Activated CD4-positive, alpha-beta T cell treated with anti-CD3 and anti-CD28 coated beads, Interleukin-2, amount 10 ng/mL, durations not matched to agents 7 days and 5 days (primary cell): ENCODE measurements at regions not wholly inside any gene's neighbourhood (a gene's known extent, or its start where the extent isn't known, plus 50 kb on each side); places are given as distances from the start of the nearest gene placed in this dataset.

ENCODE experiments used
- CTCF ChIA-PET: fragments of 350-600 bp; sonication (Branson Sonifier 250); formaldehyde crosslinking; loops from one replicate; lab custom pipeline; 2021; ENCODE audit warnings: antibody characterized with exemption; lab: Charles Lee
- POLR2A ChIA-PET: fragments of 350-600 bp; sonication (Branson Sonifier 250); formaldehyde crosslinking; loops from one replicate; lab custom pipeline; 2021; ENCODE audit warnings: antibody characterized with exemption; lab: Charles Lee
- DNase-seq: peaks from one replicate; pipeline ENCODE4 v3.0.0-alpha.2; 2020
- H3K27ac Mint-ChIP-seq: one replicate; pipeline ENCODE4 v1.8.0; 2021; ENCODE audit warnings: mild to moderate bottlenecking, moderate library complexity, mixed read lengths
- H3K27me3 Mint-ChIP-seq: one replicate; pipeline ENCODE4 v1.8.0; 2021; ENCODE audit warnings: mixed read lengths
- H3K36me3 Mint-ChIP-seq: one replicate; pipeline ENCODE4 v1.8.0; 2021; ENCODE audit warnings: low read depth, mixed read lengths
- H3K4me1 Mint-ChIP-seq: one replicate; pipeline ENCODE4 v1.8.0; 2021; ENCODE audit warnings: mixed read lengths
- H3K4me3 Mint-ChIP-seq: one replicate; pipeline ENCODE4 v1.8.0; 2021; ENCODE audit warnings: mild to moderate bottlenecking, moderate library complexity, mixed read lengths
- H3K9me3 Mint-ChIP-seq: one replicate; pipeline ENCODE4 v1.8.0; 2021; ENCODE audit warnings: mixed read lengths

DNA sequence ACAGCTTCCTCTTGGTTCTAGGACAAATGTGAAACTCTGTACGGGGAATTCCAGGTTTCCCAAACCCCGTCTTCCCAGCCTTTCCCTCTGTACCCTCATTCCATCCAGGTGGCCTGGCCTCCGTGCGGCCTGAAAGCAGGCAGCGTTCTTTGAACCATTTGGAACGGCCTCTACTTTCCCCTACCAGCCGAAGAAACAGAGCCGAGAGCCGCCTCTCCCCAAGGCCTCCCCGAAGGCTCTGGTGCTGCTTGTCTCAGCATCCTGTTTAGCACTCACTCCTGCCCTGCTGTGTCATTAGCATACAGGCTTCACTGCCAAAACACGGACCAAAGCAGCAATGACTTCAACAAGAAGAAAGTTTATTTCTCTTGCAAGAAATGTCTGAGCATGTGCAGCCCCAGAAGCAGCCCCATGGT lies 137.7 kb downstream of the HSD17B3 start:
- peaks cover 1% of the 10 kb centered on the region for H3K4me1 Mint-ChIP-seq
- H3K27me3 Mint-ChIP-seq: peaks cover 14% of the 10 kb centered on the region
- no peaks in the 10 kb centered on the region for H3K9me3 Mint-ChIP-seq
- no peak overlapping the region for H3K27ac Mint-ChIP-seq
- POLR2A ChIA-PET: no interaction called here
- no peak overlapping the region for H3K4me3 Mint-ChIP-seq
- H3K36me3 Mint-ChIP-seq: no peaks in the 10 kb centered on the region
- CTCF ChIA-PET: no interaction called here
- DNase-seq: no peak

- CTCF ChIA-PET: interaction anchor here (1.1 kb wide), 1 partner anchor 22 kb away, joined by 3 read pairs; no protein-coding TSS in a partner anchor
Observed at GRCh38 chr9:96163712-96164111, 138.3 kb downstream of the HSD17B3 start.

GRCh38 chr9:96163161-96163560 lies 138.8 kb downstream of the HSD17B3 start:
- POLR2A ChIA-PET: no interaction called here
- Mint-ChIP-seq H3K4me3 (no peak overlapping the region), H3K9me3 (no peaks in the 10 kb centered on the region), H3K27me3 (peaks cover 18% of the 10 kb centered on the region), H3K36me3 (no peaks in the 10 kb centered on the region), H3K4me1 (peaks cover 11% of the 10 kb centered on the region), H3K27ac (no peak overlapping the region)
- no peak for DNase-seq
- CTCF ChIA-PET: interaction anchor here (1.1 kb wide), 1 partner anchor 23 kb away, joined by 3 read pairs; no protein-coding TSS in a partner anchor

More at GRCh38 chr9:96163712-96164111, 138.3 kb downstream of the HSD17B3 start:
- DNase-seq: no peak
- Mint-ChIP-seq H3K27me3 (peaks cover 17% of the 10 kb centered on the region), H3K36me3 (no peaks in the 10 kb centered on the region), H3K9me3 (no peaks in the 10 kb centered on the region), H3K4me3 (no peak overlapping the region), H3K27ac (no peak overlapping the region), H3K4me1 (peaks cover 7% of the 10 kb centered on the region)
- POLR2A ChIA-PET: no interaction called here

- no peak overlapping the region for H3K27ac Mint-ChIP-seq
- H3K27me3 Mint-ChIP-seq: peaks cover 18% of the 10 kb centered on the region
- no peak for DNase-seq
- POLR2A ChIA-PET: no interaction called here
- CTCF ChIA-PET: no interaction called here
- peaks cover 16% of the 10 kb centered on the region for H3K4me1 Mint-ChIP-seq
- no peaks in the 10 kb centered on the region for H3K9me3 Mint-ChIP-seq
- no peaks in the 10 kb centered on the region for H3K36me3 Mint-ChIP-seq
- H3K4me3 Mint-ChIP-seq: no peak overlapping the region
Observed at GRCh38 chr9:96161819-96162218, 140.2 kb downstream of the HSD17B3 start.

DNA sequence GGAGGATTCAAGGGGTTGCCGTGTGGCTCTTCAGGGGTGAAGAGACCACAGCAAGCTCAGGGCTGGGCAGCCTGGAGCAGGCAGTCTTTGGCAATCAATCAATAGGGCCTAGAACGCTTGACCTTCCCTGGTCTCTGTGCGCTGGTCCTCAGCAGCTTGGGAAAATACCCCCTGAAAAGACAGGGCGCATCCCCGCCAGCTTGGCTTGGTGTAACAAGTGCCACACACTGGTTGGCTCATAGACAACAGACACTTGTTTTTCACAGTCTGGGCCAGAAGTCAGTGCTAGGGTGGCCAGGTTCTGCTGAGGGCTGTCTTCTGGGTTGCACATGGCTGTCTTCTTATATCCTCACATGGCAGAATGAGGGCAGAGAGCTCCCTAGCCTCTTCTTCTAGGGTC lies 141.1 kb downstream of the HSD17B3 start:
- H3K36me3 Mint-ChIP-seq: no peaks in the 10 kb centered on the region
- H3K27me3 Mint-ChIP-seq: peaks cover 21% of the 10 kb centered on the region
- no peak for DNase-seq
- H3K4me1 Mint-ChIP-seq: peaks cover 23% of the 10 kb centered on the region
- CTCF ChIA-PET: no interaction called here
- H3K9me3 Mint-ChIP-seq: no peaks in the 10 kb centered on the region
- H3K4me3 Mint-ChIP-seq: no peak overlapping the region
- POLR2A ChIA-PET: no interaction called here
- no peak overlapping the region for H3K27ac Mint-ChIP-seq

- DNase-seq: no peak
- H3K27ac Mint-ChIP-seq: no peak overlapping the region
- H3K36me3 Mint-ChIP-seq: no peaks in the 10 kb centered on the region
- H3K27me3 Mint-ChIP-seq: peaks cover 24% of the 10 kb centered on the region
- H3K4me1 Mint-ChIP-seq: peaks cover 23% of the 10 kb centered on the region
- no peak overlapping the region for H3K4me3 Mint-ChIP-seq
- CTCF ChIA-PET: no interaction called here
- POLR2A ChIA-PET: no interaction called here
- H3K9me3 Mint-ChIP-seq: no peaks in the 10 kb centered on the region
Observed at GRCh38 chr9:96160168-96160567, 141.8 kb downstream of the HSD17B3 start.

GRCh38 chr9:96159596-96159995 lies 142.4 kb downstream of the HSD17B3 start:
- ChIA-PET POLR2A (no interaction called here), CTCF (no interaction called here)
- H3K36me3 Mint-ChIP-seq: no peaks in the 10 kb centered on the region
- peaks cover 23% of the 10 kb centered on the region for H3K4me1 Mint-ChIP-seq
- H3K27me3 Mint-ChIP-seq: peaks cover 24% of the 10 kb centered on the region
- no peak overlapping the region for H3K4me3 Mint-ChIP-seq
- DNase-seq: no peak
- H3K27ac Mint-ChIP-seq: no peak overlapping the region
- no peaks in the 10 kb centered on the region for H3K9me3 Mint-ChIP-seq

GRCh38 chr9:96158909-96159575 lies 142.9 kb downstream of the HSD17B3 start:
- Mint-ChIP-seq H3K36me3 (no peaks in the 10 kb centered on the region), H3K4me1 (peaks cover 23% of the 10 kb centered on the region), H3K9me3 (no peaks in the 10 kb centered on the region), H3K27ac (no peak overlapping the region), H3K27me3 (peaks cover 24% of the 10 kb centered on the region), H3K4me3 (no peak overlapping the region)
- ChIA-PET POLR2A (interaction anchor here (0.7 kb wide), 1 partner anchor 82 kb away, joined by 3 read pairs; no protein-coding TSS in a partner anchor), CTCF (interaction anchor here (0.6 kb wide), 1 partner anchor 15 kb away, joined by 3 read pairs; no protein-coding TSS in a partner anchor)
- no peak for DNase-seq

- DNase-seq: no peak
- Mint-ChIP-seq H3K4me3 (no peak overlapping the region), H3K27ac (no peak overlapping the region), H3K36me3 (no peaks in the 10 kb centered on the region), H3K9me3 (no peaks in the 10 kb centered on the region), H3K4me1 (peaks cover 23% of the 10 kb centered on the region), H3K27me3 (peaks cover 24% of the 10 kb centered on the region)
- POLR2A ChIA-PET: no interaction called here
- CTCF ChIA-PET: interaction anchor here (0.6 kb wide), 1 partner anchor 19 kb away, joined by 3 read pairs; no protein-coding TSS in a partner anchor
Observed at GRCh38 chr9:96158147-96158546, 143.8 kb downstream of the HSD17B3 start.

- Mint-ChIP-seq H3K36me3 (no peaks in the 10 kb centered on the region), H3K27me3 (peaks cover 24% of the 10 kb centered on the region), H3K9me3 (no peaks in the 10 kb centered on the region), H3K4me3 (no peak overlapping the region), H3K27ac (no peak overlapping the region), H3K4me1 (peaks cover 23% of the 10 kb centered on the region)
- DNase-seq: no peak
- CTCF ChIA-PET: interaction anchor here (0.6 kb wide), 1 partner anchor 19 kb away, joined by 3 read pairs; no protein-coding TSS in a partner anchor
- POLR2A ChIA-PET: no interaction called here
Observed at GRCh38 chr9:96157675-96158074, 144.3 kb downstream of the HSD17B3 start.

DNA sequence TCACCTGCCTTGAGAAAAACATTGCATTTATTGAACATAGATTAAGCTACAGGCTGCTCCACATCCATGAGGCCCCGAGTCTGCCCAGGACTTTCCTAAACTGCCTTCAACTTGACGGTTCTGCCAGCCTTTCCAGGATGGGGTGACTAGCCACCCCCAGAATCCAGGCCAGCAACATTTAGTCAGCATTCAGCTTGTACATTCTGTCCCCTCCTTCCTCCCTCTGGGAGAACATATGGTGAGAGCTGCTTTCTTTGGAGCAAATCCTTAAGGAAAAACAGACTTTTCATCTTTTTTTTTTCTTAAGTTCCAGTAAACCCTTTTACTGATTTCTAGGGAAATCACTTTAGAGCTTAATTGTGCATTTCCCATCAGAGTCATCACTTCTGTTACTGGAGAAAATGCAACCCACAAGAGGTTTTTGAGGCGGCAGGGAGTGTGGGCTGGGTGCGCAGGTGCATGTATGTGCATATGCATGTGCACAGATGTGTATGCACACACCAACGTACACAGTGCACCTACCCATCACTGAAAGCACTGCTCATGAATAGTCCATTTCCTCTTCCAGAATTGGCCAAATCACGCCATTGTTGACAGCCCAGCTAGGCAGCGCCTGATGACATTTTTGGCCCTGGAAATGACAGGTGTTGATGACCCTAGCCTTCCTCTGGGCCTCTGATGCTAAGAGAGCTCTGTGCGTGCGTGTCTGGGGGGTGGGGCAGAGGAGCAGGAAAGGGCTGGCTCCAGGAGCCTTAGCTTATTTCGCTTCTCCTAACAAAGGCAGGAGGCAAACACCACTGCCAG lies 145.6 kb downstream of the HSD17B3 start:
- Mint-ChIP-seq H3K27ac (no peak overlapping the region), H3K4me3 (no peak overlapping the region), H3K4me1 (peaks cover 23% of the 10 kb centered on the region), H3K9me3 (no peaks in the 10 kb centered on the region), H3K36me3 (no peaks in the 10 kb centered on the region), H3K27me3 (peaks cover 17% of the 10 kb centered on the region)
- POLR2A ChIA-PET: no interaction called here
- CTCF ChIA-PET: no interaction called here
- no peak for DNase-seq

- POLR2A ChIA-PET: no interaction called here
Observed at GRCh38 chr9:96154081-96154480, 147.9 kb downstream of the HSD17B3 start.

DNA sequence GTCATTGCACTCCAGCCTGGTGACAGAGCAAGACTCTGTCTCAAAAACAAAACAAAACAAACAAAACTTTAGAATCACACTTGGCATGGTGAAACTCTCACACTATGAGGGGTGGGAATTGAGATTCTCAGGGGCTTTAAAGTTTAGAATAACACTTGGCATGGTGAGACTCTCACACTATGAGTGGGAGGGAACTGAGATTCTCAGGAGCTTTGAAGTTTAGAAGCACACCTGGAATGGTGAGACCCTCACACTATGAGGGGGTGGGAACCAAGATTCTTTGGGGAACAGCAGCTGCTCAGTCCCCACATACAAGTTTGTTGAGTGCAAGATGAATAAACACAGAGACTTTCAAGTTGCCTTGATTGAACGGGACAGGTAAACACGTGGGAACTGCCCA lies 149.4 kb downstream of the HSD17B3 start:
- Mint-ChIP-seq H3K4me3 (no peak overlapping the region), H3K27me3 (peaks cover 24% of the 10 kb centered on the region), H3K27ac (peak overlapping the region; percentile 36), H3K36me3 (no peaks in the 10 kb centered on the region), H3K4me1 (peaks cover 26% of the 10 kb centered on the region), H3K9me3 (no peaks in the 10 kb centered on the region)
- DNase-seq: no peak
- ChIA-PET POLR2A (no interaction called here), CTCF (interaction anchor here (0.6 to 1.2 kb wide), 3 partner anchors 19 to 87 kb away, joined by 3 read pairs; no protein-coding TSS in a partner anchor)

More at GRCh38 chr9:96154081-96154480, 147.9 kb downstream of the HSD17B3 start:
- no peak for DNase-seq
- no peak overlapping the region for H3K27ac Mint-ChIP-seq
- peaks cover 17% of the 10 kb centered on the region for H3K27me3 Mint-ChIP-seq
- H3K4me3 Mint-ChIP-seq: no peak overlapping the region
- peaks cover 38% of the 10 kb centered on the region for H3K4me1 Mint-ChIP-seq
- CTCF ChIA-PET: interaction anchor here (0.6 to 1.1 kb wide), 2 partner anchors 63 to 264 kb away, joined by 3 to 4 read pairs; no protein-coding TSS in a partner anchor
- no peaks in the 10 kb centered on the region for H3K9me3 Mint-ChIP-seq
- H3K36me3 Mint-ChIP-seq: no peaks in the 10 kb centered on the region
